ENCODE measurements at regions not wholly inside any gene's neighbourhood (a gene's known extent, or its start where the extent isn't known, plus 50 kb on each side); places are given as distances from the start of the nearest gene placed in this dataset.

DNA sequence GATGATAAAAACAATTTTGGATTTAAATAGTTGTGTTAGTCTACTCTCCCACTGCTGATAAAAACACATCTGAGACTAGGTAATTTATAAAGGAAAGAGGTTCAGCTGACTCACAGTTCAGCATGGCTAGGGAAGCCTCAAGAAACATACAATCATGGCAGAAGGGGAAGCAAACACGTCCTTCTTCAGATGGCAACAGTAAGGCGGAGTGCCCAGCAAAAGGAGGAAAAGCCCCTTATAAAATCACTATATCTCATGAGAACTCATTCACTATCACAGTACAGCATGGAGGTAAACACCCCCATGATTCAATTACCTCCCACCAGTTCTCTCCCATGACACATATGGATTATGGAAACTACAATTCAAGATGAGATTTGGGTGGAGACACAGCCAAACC lies 632.1 kb downstream of the SLC16A7 start:
- TF ChIP-seq, protein P1, sequence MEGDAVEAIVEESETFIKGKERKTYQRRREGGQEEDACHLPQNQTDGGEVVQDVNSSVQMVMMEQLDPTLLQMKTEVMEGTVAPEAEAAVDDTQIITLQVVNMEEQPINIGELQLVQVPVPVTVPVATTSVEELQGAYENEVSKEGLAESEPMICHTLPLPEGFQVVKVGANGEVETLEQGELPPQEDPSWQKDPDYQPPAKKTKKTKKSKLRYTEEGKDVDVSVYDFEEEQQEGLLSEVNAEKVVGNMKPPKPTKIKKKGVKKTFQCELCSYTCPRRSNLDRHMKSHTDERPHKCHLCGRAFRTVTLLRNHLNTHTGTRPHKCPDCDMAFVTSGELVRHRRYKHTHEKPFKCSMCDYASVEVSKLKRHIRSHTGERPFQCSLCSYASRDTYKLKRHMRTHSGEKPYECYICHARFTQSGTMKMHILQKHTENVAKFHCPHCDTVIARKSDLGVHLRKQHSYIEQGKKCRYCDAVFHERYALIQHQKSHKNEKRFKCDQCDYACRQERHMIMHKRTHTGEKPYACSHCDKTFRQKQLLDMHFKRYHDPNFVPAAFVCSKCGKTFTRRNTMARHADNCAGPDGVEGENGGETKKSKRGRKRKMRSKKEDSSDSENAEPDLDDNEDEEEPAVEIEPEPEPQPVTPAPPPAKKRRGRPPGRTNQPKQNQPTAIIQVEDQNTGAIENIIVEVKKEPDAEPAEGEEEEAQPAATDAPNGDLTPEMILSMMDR (IDR thresholded peaks at IDR 0.05), result no peak
- TF ChIP-seq POLR2AphosphoS5 (IDR thresholded peaks at IDR 0.05) (no peak), POLR2A (IDR thresholded peaks at IDR 0.05) (no peak)

Data from breast epithelium (tissue), 3 donors.